Mesendoderm (in vitro differentiated cells): ENCODE measurements at regions not wholly inside any gene's neighbourhood (a gene's known extent, or its start where the extent isn't known, plus 50 kb on each side); places are given as distances from the start of the nearest gene placed in this dataset.
A peak's percentile ranks its signal among the peaks of the same experiment; 100 is the strongest.

ENCODE experiments used
- DNase-seq: peaks from one replicate; pipeline ENCODE4 v3.0.0; 2013
- H2AK5ac ChIP-seq: 2 replicates; pipeline ENCODE4 v1.6.1; 2013; ENCODE audit warnings: low read length, inconsistent platforms
- H2BK120ac ChIP-seq: 2 replicates; pipeline ENCODE4 v1.6.1; 2013; ENCODE audit warnings: low read depth, mild to moderate bottlenecking, low read length, moderate library complexity, mixed read lengths
- H2BK15ac ChIP-seq: replicated peaks from 2 replicates; pipeline ENCODE4 v1.6.1; 2013; ENCODE audit warnings: low read depth, mild to moderate bottlenecking, moderate library complexity
- H2BK5ac ChIP-seq: 2 replicates; pipeline ENCODE4 v1.6.1; 2013; ENCODE audit warnings: low read length, inconsistent platforms
- H3K18ac ChIP-seq: 2 replicates; pipeline ENCODE4 v1.6.1; 2013; ENCODE audit warnings: mild to moderate bottlenecking, low read length, mixed read lengths
- H3K23ac ChIP-seq: one replicate; pipeline ENCODE4 v1.6.1; 2013; ENCODE audit warnings: low read length
- H3K27ac ChIP-seq: 2 replicates; pipeline ENCODE4 v1.5.1; 2013; ENCODE audit warnings: low read depth, mild to moderate bottlenecking, inconsistent platforms, low read length, moderate library complexity
- H3K27me3 ChIP-seq: 2 replicates; pipeline ENCODE4 v1.6.1; 2013; ENCODE audit warnings: low read length, control low read depth, mild to moderate bottlenecking, inconsistent platforms; ENCODE audit not compliant: insufficient read depth, poor library complexity
- H3K36me3 ChIP-seq: 2 replicates; pipeline ENCODE4 v1.6.1; 2013; ENCODE audit warnings: low read length, inconsistent platforms; ENCODE audit not compliant: control insufficient read depth, insufficient read depth
- H3K4ac ChIP-seq: one replicate; pipeline ENCODE4 v1.6.1; 2013; ENCODE audit warnings: low read depth, mild to moderate bottlenecking, low read length, moderate library complexity
- H3K4me1 ChIP-seq: 2 replicates; pipeline ENCODE4 v1.6.1; 2013; ENCODE audit warnings: low read depth, low read length, inconsistent platforms; ENCODE audit not compliant: control insufficient read depth
- H3K4me2 ChIP-seq: 2 replicates; pipeline ENCODE4 v1.6.1; 2013; ENCODE audit warnings: low read length
- H3K4me3 ChIP-seq: 2 replicates; pipeline ENCODE4 v1.5.1; 2013; ENCODE audit warnings: mild to moderate bottlenecking, low read length
- H3K56ac ChIP-seq: one replicate; pipeline ENCODE4 v1.6.1; 2013; ENCODE audit warnings: low read length
- H3K79me1 ChIP-seq: 2 replicates; pipeline ENCODE4 v1.6.1; 2013; ENCODE audit warnings: low read length, inconsistent platforms
- H3K79me2 ChIP-seq: 2 replicates; pipeline ENCODE4 v1.6.1; 2013; ENCODE audit warnings: mild to moderate bottlenecking, low read length; ENCODE audit not compliant: control insufficient read depth, insufficient read depth
- H3K9ac ChIP-seq: 2 replicates; pipeline ENCODE4 v1.6.1; 2013; ENCODE audit warnings: low read length, inconsistent platforms
- H4K5ac ChIP-seq: one replicate; pipeline ENCODE4 v1.6.1; 2013; ENCODE audit warnings: low read length
- H4K8ac ChIP-seq: one replicate; pipeline ENCODE4 v1.6.1; 2013; ENCODE audit warnings: low read depth, mild to moderate bottlenecking, control low read depth, low read length, moderate library complexity
- WGBS: extraction: QIAGEN DNeasy Blood & Tissue Kit; methylation state at CpG from one replicate; pipeline ENCODE4 v1.1.7; 2013; ENCODE audit warnings: low lambda C conversion rate, missing lambda C conversion rate; ENCODE audit not compliant: insufficient coverage; ENCODE audit errors: extremely low coverage; 5-methylcytosine and 5-hydroxymethylcytosine counted together

GRCh38 chr2:195026261-195026660 is 630.8 kb upstream of the SLC39A10 start:
- Histone ChIP-seq H3K23ac (no peak overlapping the region), H3K4me3 (no peak overlapping the region), H3K4me2 (no peak overlapping the region), H3K4ac (no peak overlapping the region), H2BK15ac (no peak overlapping the region), H3K9ac (no peak overlapping the region), H2BK5ac (no peak overlapping the region), H3K79me2 (no peaks in the 10 kb centered on the region), H3K27me3 (no peaks in the 10 kb centered on the region), H2AK5ac (no peak overlapping the region), H2BK120ac (no peak overlapping the region), H4K5ac (no peak overlapping the region), H3K56ac (no peak overlapping the region), H3K79me1 (no peaks in the 10 kb centered on the region), H4K8ac (no peak overlapping the region), H3K36me3 (no peaks in the 10 kb centered on the region), H3K27ac (no peak overlapping the region), H3K18ac (no peak overlapping the region), H3K4me1 (no peaks in the 10 kb centered on the region)
- WGBS, result no CpG with 5 or more reads among the region's 1 CpG
- DNase-seq, result no peak

- Histone ChIP-seq H3K18ac (no peak overlapping the region), H2BK5ac (no peak overlapping the region), H3K4me2 (no peak overlapping the region), H2AK5ac (no peak overlapping the region), H3K4me3 (no peak overlapping the region), H3K56ac (no peak overlapping the region), H3K4ac (no peak overlapping the region), H3K23ac (no peak overlapping the region), H3K9ac (no peak overlapping the region), H3K27ac (no peak overlapping the region), H3K27me3 (no peaks in the 10 kb centered on the region), H4K5ac (no peak overlapping the region), H2BK15ac (no peak overlapping the region), H3K79me2 (no peaks in the 10 kb centered on the region), H4K8ac (no peak overlapping the region), H3K36me3 (no peaks in the 10 kb centered on the region), H3K4me1 (no peaks in the 10 kb centered on the region), H3K79me1 (no peaks in the 10 kb centered on the region), H2BK120ac (no peak overlapping the region)
- WGBS, result no CpG with 5 or more reads among the region's 4 CpGs
- no peak for DNase-seq
These were observed 634.6 kb upstream of the SLC39A10 start for GRCh38 chr2:195022508-195022830.

- Histone ChIP-seq H3K56ac (no peak overlapping the region), H3K4me1 (no peaks in the 10 kb centered on the region), H3K27me3 (no peaks in the 10 kb centered on the region), H3K4me3 (no peak overlapping the region), H4K5ac (no peak overlapping the region), H2BK120ac (no peak overlapping the region), H2AK5ac (no peak overlapping the region), H3K9ac (no peak overlapping the region), H3K79me1 (no peaks in the 10 kb centered on the region), H4K8ac (no peak overlapping the region), H3K4me2 (no peak overlapping the region), H3K36me3 (no peaks in the 10 kb centered on the region), H3K4ac (no peak overlapping the region), H3K18ac (no peak overlapping the region), H3K27ac (no peak overlapping the region), H2BK15ac (no peak overlapping the region), H3K23ac (no peak overlapping the region), H3K79me2 (no peaks in the 10 kb centered on the region), H2BK5ac (no peak overlapping the region)
- no peak for DNase-seq
- 100% methylated on average over 1 of the region's 3 CpGs for WGBS
These were observed 635.1 kb upstream of the SLC39A10 start for GRCh38 chr2:195021711-195022507.

GRCh38 chr2:195018462-195018861 is 638.6 kb upstream of the SLC39A10 start:
- no peak overlapping the region for H3K9ac ChIP-seq
- H2AK5ac ChIP-seq, result no peak overlapping the region
- no peak overlapping the region for H2BK5ac ChIP-seq
- H3K79me1 ChIP-seq, result no peaks in the 10 kb centered on the region
- H3K4ac ChIP-seq, result no peak overlapping the region
- no peak overlapping the region for H3K23ac ChIP-seq
- no peaks in the 10 kb centered on the region for H3K4me1 ChIP-seq
- H2BK15ac ChIP-seq, result no peak overlapping the region
- no peak overlapping the region for H4K5ac ChIP-seq
- no peak overlapping the region for H3K56ac ChIP-seq
- DNase-seq, result no peak
- no peaks in the 10 kb centered on the region for H3K36me3 ChIP-seq
- H3K27me3 ChIP-seq, result no peaks in the 10 kb centered on the region
- H3K4me3 ChIP-seq, result no peak overlapping the region
- H2BK120ac ChIP-seq, result no peak overlapping the region
- no peak overlapping the region for H4K8ac ChIP-seq
- no peaks in the 10 kb centered on the region for H3K79me2 ChIP-seq
- no peak overlapping the region for H3K27ac ChIP-seq
- no peak overlapping the region for H3K4me2 ChIP-seq
- no peak overlapping the region for H3K18ac ChIP-seq

GRCh38 chr2:195017890-195018289 is 639.1 kb upstream of the SLC39A10 start:
- WGBS, result no CpG with 5 or more reads among the region's 1 CpG
- H3K79me2 ChIP-seq, result no peaks in the 10 kb centered on the region
- H2BK15ac ChIP-seq, result no peak overlapping the region
- no peak overlapping the region for H3K4me3 ChIP-seq
- H2BK5ac ChIP-seq, result no peak overlapping the region
- H3K4me1 ChIP-seq, result no peaks in the 10 kb centered on the region
- H3K56ac ChIP-seq, result no peak overlapping the region
- no peak overlapping the region for H3K4me2 ChIP-seq
- H3K23ac ChIP-seq, result no peak overlapping the region
- peak; percentile 26 for DNase-seq
- no peak overlapping the region for H3K27ac ChIP-seq
- H3K79me1 ChIP-seq, result no peaks in the 10 kb centered on the region
- no peaks in the 10 kb centered on the region for H3K36me3 ChIP-seq
- H3K4ac ChIP-seq, result no peak overlapping the region
- H4K8ac ChIP-seq, result no peak overlapping the region
- no peak overlapping the region for H2BK120ac ChIP-seq
- no peak overlapping the region for H2AK5ac ChIP-seq
- no peak overlapping the region for H4K5ac ChIP-seq
- no peak overlapping the region for H3K18ac ChIP-seq
- no peak overlapping the region for H3K9ac ChIP-seq
- H3K27me3 ChIP-seq, result no peaks in the 10 kb centered on the region

GRCh38 chr2:195016841-195017240 is 640.2 kb upstream of the SLC39A10 start:
- Histone ChIP-seq H2AK5ac (no peak overlapping the region), H3K9ac (no peak overlapping the region), H3K18ac (no peak overlapping the region), H3K36me3 (no peaks in the 10 kb centered on the region), H4K8ac (no peak overlapping the region), H3K4me3 (no peak overlapping the region), H2BK120ac (no peak overlapping the region), H3K27me3 (no peaks in the 10 kb centered on the region), H3K23ac (no peak overlapping the region), H3K56ac (no peak overlapping the region), H3K4me1 (no peaks in the 10 kb centered on the region), H3K79me1 (no peaks in the 10 kb centered on the region), H3K4me2 (no peak overlapping the region), H2BK15ac (no peak overlapping the region), H3K4ac (no peak overlapping the region), H3K27ac (no peak overlapping the region), H3K79me2 (no peaks in the 10 kb centered on the region), H4K5ac (no peak overlapping the region), H2BK5ac (no peak overlapping the region)
- no CpG with 5 or more reads among the region's 2 CpGs for WGBS
- no peak for DNase-seq
